ENCODE measurements at regions not wholly inside any gene's neighbourhood (a gene's known extent, or its start where the extent isn't known, plus 50 kb on each side); places are given as distances from the start of the nearest gene placed in this dataset.
"Not testable (repeated sequence)": the region's sequence is repeated elsewhere in the genome, so short reads cannot be mapped to it uniquely, and the experiment has no call there.

- ATAC-seq, result no peak
Observed at GRCh38 chr2:150209746-150210145, 277.7 kb downstream of the RND3 start.

GRCh38 chr2:150208689-150209088 lies 278.8 kb downstream of the RND3 start:
- peaks cover 4 to 7% of the 10 kb centered on the region in 2 donors for H3K9me3 Mint-ChIP-seq
- DNase-seq (no peak), ATAC-seq (no peak)
- intact Hi-C loops (cut with micrococcal nuclease), result no loop called here
- Histone ChIP-seq H3K27ac (ENCODE audit: low read length) (no peak overlapping the region), H3K4me3 (ENCODE audit: low read length) (no peak overlapping the region), H3K36me3 (ENCODE audit: control insufficient read depth, insufficient read depth, low read length) (no peaks in the 10 kb centered on the region), H3K9me3 (ENCODE audit: control insufficient read depth, insufficient read depth, low read length) (no peaks in the 10 kb centered on the region), H3K27me3 (ENCODE audit: control insufficient read depth, insufficient read depth, low read length) (no peaks in the 10 kb centered on the region), H3K4me1 (ENCODE audit: control insufficient read depth, insufficient read depth, low read length) (no peaks in the 10 kb centered on the region)
- no peak overlapping the region for H3K4me3 Mint-ChIP-seq
- no peaks in the 10 kb centered on the region for H3K27me3 Mint-ChIP-seq (ENCODE audit: low read depth in 2 of 2)
- no peak overlapping the region for H3K27ac Mint-ChIP-seq
- no peaks in the 10 kb centered on the region for H3K36me3 Mint-ChIP-seq
- no peaks in the 10 kb centered on the region for H3K4me1 Mint-ChIP-seq
- 65% methylated on average over 2 of the region's 4 CpGs for WGBS (ENCODE audit: insufficient coverage)
- TF ChIP-seq CTCF (IDR thresholded peaks at IDR 0.05), result no peak

More at GRCh38 chr2:150209746-150210145, 277.7 kb downstream of the RND3 start:
- no peak overlapping the region for H3K27ac Mint-ChIP-seq
- Histone ChIP-seq H3K27ac (ENCODE audit: low read length) (no peak overlapping the region), H3K4me3 (ENCODE audit: low read length) (no peak overlapping the region), H3K9me3 (ENCODE audit: control insufficient read depth, insufficient read depth, low read length) (no peaks in the 10 kb centered on the region), H3K27me3 (ENCODE audit: control insufficient read depth, insufficient read depth, low read length) (no peaks in the 10 kb centered on the region), H3K36me3 (ENCODE audit: control insufficient read depth, insufficient read depth, low read length) (no peaks in the 10 kb centered on the region), H3K4me1 (ENCODE audit: control insufficient read depth, insufficient read depth, low read length) (no peaks in the 10 kb centered on the region)
- no peak overlapping the region for H3K4me3 Mint-ChIP-seq
- H3K36me3 Mint-ChIP-seq, result no peaks in the 10 kb centered on the region
- H3K4me1 Mint-ChIP-seq, result no peaks in the 10 kb centered on the region
- no peak for DNase-seq
- peaks cover 4 to 7% of the 10 kb centered on the region in 2 donors for H3K9me3 Mint-ChIP-seq
- no peak for TF ChIP-seq CTCF (IDR thresholded peaks at IDR 0.05)
- WGBS (ENCODE audit: insufficient coverage), result 57% methylated on average over 1 of the region's 2 CpGs
- intact Hi-C loops (cut with micrococcal nuclease), result no loop called here
- no peaks in the 10 kb centered on the region for H3K27me3 Mint-ChIP-seq (ENCODE audit: low read depth in 2 of 2)

DNA sequence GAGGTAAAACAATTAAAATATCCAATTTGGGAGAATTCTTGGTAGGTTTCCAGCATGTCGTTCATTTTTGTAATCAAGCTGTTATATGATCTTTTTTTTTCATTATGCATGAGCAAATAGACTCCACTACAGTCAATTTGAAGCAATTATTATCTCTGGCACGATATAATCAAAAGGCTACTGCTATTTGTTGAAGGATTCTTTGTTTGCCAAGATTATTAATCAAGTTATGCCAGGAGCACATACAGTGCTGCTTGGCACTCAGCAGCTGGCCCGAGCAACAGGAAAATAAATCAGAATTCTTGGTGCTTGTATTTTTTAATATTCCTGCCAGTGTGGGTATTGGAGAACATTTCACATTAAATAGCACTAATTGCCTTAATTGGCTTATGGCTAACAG lies 279.5 kb downstream of the RND3 start:
- intact Hi-C loops (cut with micrococcal nuclease), result no loop called here
- 87% methylated on average over 2 of the region's 3 CpGs for WGBS (ENCODE audit: insufficient coverage)
- no peak for TF ChIP-seq CTCF (IDR thresholded peaks at IDR 0.05)
- H3K27me3 Mint-ChIP-seq (ENCODE audit: low read depth in 2 of 2), result no peaks in the 10 kb centered on the region
- no peak for DNase-seq
- H3K4me3 Mint-ChIP-seq, result no peak overlapping the region
- H3K27me3 ChIP-seq (ENCODE audit: control insufficient read depth, insufficient read depth, low read length), result no peaks in the 10 kb centered on the region
- no peak overlapping the region for H3K27ac ChIP-seq (ENCODE audit: low read length)
- no peaks in the 10 kb centered on the region for H3K4me1 ChIP-seq (ENCODE audit: control insufficient read depth, insufficient read depth, low read length)
- H3K36me3 ChIP-seq (ENCODE audit: control insufficient read depth, insufficient read depth, low read length), result no peaks in the 10 kb centered on the region
- no peak overlapping the region for H3K4me3 ChIP-seq (ENCODE audit: low read length)
- no peak overlapping the region for H3K27ac Mint-ChIP-seq
- H3K36me3 Mint-ChIP-seq, result no peaks in the 10 kb centered on the region
- H3K4me1 Mint-ChIP-seq, result no peaks in the 10 kb centered on the region
- peaks cover 4 to 7% of the 10 kb centered on the region in 2 donors for H3K9me3 Mint-ChIP-seq
- H3K9me3 ChIP-seq (ENCODE audit: control insufficient read depth, insufficient read depth, low read length), result no peaks in the 10 kb centered on the region
- no peak for ATAC-seq

DNA sequence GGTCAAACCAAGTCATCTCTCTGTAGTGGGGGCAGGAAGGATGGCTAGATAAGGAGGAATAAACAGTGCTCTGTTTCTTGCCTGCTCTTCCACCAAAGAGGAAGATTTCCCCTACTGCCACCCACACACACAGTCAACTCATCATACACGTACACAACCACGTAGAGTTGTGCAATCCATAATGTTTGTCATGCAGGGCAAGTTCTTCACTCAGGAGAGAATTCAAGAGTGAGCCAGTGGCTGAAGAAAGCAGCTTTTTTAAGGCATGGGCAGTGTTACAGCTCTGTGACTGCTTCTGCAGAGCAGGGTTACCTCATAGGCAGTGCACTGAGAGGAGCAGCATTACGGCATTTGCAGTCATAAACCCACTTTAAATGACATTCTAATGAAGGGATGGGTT lies 283.0 kb downstream of the RND3 start:
- Mint-ChIP-seq H3K9me3 (peaks cover 4 to 9% of the 10 kb centered on the region in 2 donors), H3K36me3 (no peaks in the 10 kb centered on the region)
- WGBS (ENCODE audit: insufficient coverage), result 91% methylated on average over 3 of the region's 3 CpGs

GRCh38 chr2:150194816-150195215 lies 292.7 kb downstream of the RND3 start:
- H3K27me3 ChIP-seq (ENCODE audit: control insufficient read depth, insufficient read depth, low read length); intact Hi-C loops (cut with micrococcal nuclease); H3K9me3 ChIP-seq (ENCODE audit: control insufficient read depth, insufficient read depth, low read length): not testable (repeated sequence)

More for the DNA sequence above, 283.0 kb downstream of the RND3 start:
- Histone ChIP-seq H3K36me3 (ENCODE audit: control insufficient read depth, insufficient read depth, low read length) (no peaks in the 10 kb centered on the region), H3K27ac (ENCODE audit: low read length) (no peak overlapping the region), H3K4me1 (ENCODE audit: control insufficient read depth, insufficient read depth, low read length) (no peaks in the 10 kb centered on the region), H3K9me3 (ENCODE audit: control insufficient read depth, insufficient read depth, low read length) (no peaks in the 10 kb centered on the region), H3K4me3 (ENCODE audit: low read length) (no peak overlapping the region), H3K27me3 (ENCODE audit: control insufficient read depth, insufficient read depth, low read length) (no peaks in the 10 kb centered on the region)
- H3K27ac Mint-ChIP-seq, result no peak overlapping the region
- intact Hi-C loops (cut with micrococcal nuclease), result no loop called here
- DNase-seq (no peak), ATAC-seq (no peak)
- H3K4me3 Mint-ChIP-seq, result no peak overlapping the region
- no peaks in the 10 kb centered on the region for H3K27me3 Mint-ChIP-seq (ENCODE audit: low read depth in 2 of 2)
- TF ChIP-seq CTCF (IDR thresholded peaks at IDR 0.05), result no peak
- H3K4me1 Mint-ChIP-seq, result no peaks in the 10 kb centered on the region

More at GRCh38 chr2:150194816-150195215, 292.7 kb downstream of the RND3 start:
- DNase-seq; H3K36me3 ChIP-seq (ENCODE audit: control insufficient read depth, insufficient read depth, low read length); H3K4me1 ChIP-seq (ENCODE audit: control insufficient read depth, insufficient read depth, low read length); H3K9me3 Mint-ChIP-seq; ATAC-seq; H3K27ac ChIP-seq (ENCODE audit: low read length); H3K4me1 Mint-ChIP-seq; H3K27ac Mint-ChIP-seq; H3K4me3 ChIP-seq (ENCODE audit: low read length); H3K4me3 Mint-ChIP-seq; H3K27me3 Mint-ChIP-seq (ENCODE audit: low read depth in 2 of 2); H3K36me3 Mint-ChIP-seq: not testable (repeated sequence)
- 80% methylated on average over 1 of the region's 1 CpG for WGBS (ENCODE audit: insufficient coverage)
